ENCODE measurements at regions not wholly inside any gene's neighbourhood (a gene's known extent, or its start where the extent isn't known, plus 50 kb on each side); places are given as distances from the start of the nearest gene placed in this dataset.
A peak's percentile ranks its signal among the peaks of the same experiment; 100 is the strongest.
"Not testable (repeated sequence)": the region's sequence is repeated elsewhere in the genome, so short reads cannot be mapped to it uniquely, and the experiment has no call there.

DNA sequence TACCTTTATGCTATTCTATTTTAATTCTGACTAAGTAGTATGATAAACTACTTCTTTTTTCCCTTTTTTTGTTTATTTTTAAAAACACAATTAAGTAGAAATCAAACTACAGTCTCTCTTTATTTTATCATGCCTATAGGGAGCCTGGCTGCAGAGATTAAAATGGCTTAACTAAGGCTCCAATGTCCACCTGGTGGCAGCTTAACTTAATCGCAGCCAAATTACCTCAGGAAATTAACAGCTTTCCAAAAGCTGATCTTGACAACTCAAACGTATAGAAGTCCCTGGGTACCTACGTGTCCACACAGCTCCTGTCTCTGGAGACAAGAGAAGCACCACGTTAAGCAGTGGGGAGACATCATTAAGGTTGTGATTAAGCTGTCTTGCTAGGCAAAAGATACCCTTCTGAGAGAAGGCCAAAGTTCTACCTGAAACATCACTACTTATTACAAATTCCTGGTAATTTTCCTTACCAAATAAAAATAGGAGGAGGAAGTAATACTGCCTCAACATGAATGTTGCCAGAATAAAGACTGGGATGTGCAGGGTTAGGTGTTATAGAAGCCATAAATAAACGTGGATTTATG lies 63.2 kb upstream of the SNX19 start:
- TF ChIP-seq CTCF (IDR thresholded peaks at IDR 0.05; ENCODE audit: low read depth, low read length) = peak; percentile 77
- no peak overlapping the region for H3K27ac ChIP-seq (ENCODE audit: low read depth, low read length)
- peaks cover 17% of the 10 kb centered on the region for H3K9me3 ChIP-seq (ENCODE audit: control insufficient read depth, insufficient read depth, low read length)
- DNase-seq (ENCODE audit: low read depth, low spot score) = peak; percentile 30
- ChIA-PET POLR2A (no interaction called here), CTCF (interaction anchor here (0.6 to 3.1 kb wide), 18 partner anchors 10 to 1003 kb away, joined by 3 to 21 read pairs (median 4); partner anchors contain the start of gene SNX19)
- H3K4me3 ChIP-seq (ENCODE audit: low read depth, low read length) = no peak overlapping the region
- H3K27me3 ChIP-seq (ENCODE audit: control insufficient read depth, insufficient read depth, low read length) = peaks cover 8% of the 10 kb centered on the region

DNA sequence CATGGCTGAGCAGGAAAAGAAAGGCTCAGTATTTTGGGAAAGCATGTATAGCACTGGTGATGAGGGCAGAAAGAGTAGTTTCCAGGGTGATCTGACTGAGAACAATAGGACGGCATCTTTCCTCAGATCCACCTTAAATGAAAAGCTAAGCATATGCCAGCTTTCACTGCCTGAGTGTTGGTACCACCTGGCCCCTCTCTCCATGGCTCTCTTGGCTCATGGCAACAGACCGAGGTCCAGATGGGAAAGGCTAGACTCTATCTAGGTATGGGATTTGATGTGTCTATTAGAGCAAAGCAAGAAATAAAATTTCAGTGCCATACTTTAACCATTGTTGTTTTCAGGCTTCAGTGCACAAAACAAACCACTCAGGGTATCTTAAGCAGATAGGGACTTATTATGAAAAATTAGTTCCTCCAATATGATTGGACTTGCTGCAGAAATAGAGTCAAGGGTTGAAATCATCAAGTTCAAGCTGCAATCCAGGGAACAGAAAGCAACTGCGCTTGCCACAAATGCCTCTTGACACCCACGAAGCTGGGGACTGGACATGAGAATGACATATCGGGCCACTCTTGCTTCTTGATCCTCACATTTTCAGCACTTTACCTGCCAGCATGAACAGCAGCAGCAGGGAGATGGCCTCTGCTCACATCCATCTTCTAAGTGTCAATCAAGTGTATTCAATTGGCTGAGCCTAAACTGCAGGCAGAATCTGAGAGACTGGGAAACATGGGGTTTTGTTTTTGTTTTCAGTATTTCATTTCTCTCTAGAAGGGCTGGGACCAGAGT lies 64.0 kb upstream of the SNX19 start:
- TF ChIP-seq CTCF (IDR thresholded peaks at IDR 0.05; ENCODE audit: low read depth, low read length) = no peak
- H3K27me3 ChIP-seq (ENCODE audit: control insufficient read depth, insufficient read depth, low read length) = peaks cover 8% of the 10 kb centered on the region
- DNase-seq (ENCODE audit: low read depth, low spot score) = no peak
- ChIA-PET POLR2A (no interaction called here), CTCF (interaction anchor here (0.5 to 3.1 kb wide), 25 partner anchors 11 to 1823 kb away, joined by 3 to 21 read pairs (median 4); partner anchors contain the start of gene SNX19)
- no peak overlapping the region for H3K4me3 ChIP-seq (ENCODE audit: low read depth, low read length)
- peaks cover 17% of the 10 kb centered on the region for H3K9me3 ChIP-seq (ENCODE audit: control insufficient read depth, insufficient read depth, low read length)
- H3K27ac ChIP-seq (ENCODE audit: low read depth, low read length) = no peak overlapping the region

DNA sequence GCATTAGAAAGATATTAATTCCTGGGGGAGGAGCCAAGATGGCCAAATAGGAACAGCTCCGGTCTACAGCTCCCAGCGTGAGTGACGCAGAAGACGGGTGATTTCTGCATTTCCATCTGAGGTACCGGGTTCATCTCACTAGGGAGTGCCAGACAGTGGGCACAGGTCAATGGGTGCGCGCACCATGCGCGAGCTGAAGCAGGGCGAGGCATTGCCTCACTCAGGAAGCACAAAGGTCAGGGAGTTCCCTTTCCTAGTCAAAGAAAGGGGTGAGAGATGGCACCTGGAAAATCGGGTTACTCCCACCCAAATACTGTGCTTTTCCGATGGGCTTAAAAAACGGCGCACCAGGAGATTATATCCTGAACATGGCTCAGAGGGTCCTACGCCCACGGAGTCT lies 68.0 kb upstream of the SNX19 start:
- H3K4me3 ChIP-seq (ENCODE audit: low read depth, low read length); H3K27ac ChIP-seq (ENCODE audit: low read depth, low read length); POLR2A ChIA-PET; DNase-seq (ENCODE audit: low read depth, low spot score); CTCF ChIA-PET; H3K27me3 ChIP-seq (ENCODE audit: control insufficient read depth, insufficient read depth, low read length); H3K9me3 ChIP-seq (ENCODE audit: control insufficient read depth, insufficient read depth, low read length): not testable (repeated sequence)

DNA sequence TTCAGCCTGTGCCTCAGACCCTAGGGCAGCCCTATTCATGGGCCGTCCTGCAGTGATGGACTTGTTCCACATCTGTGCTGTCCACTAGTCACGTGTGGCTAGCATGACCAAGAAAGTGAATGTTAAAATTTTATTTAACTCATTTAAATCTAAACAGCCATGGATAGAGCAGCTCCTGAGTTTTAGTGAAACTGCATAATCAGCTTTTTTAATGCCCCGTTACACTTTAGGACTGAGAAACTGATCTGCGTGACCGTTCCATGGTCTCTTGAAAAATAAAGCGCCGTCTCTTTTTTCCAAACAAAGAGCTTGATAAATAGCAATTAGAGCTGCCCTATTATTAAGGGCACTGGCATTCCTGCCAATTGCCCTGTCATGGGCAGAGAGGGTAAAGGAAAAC lies 76.5 kb upstream of the SNX19 start:
- Histone ChIP-seq H3K4me3 (ENCODE audit: low read depth, low read length) (no peak overlapping the region), H3K27ac (ENCODE audit: low read depth, low read length) (no peak overlapping the region), H3K27me3 (ENCODE audit: control insufficient read depth, insufficient read depth, low read length) (no peaks in the 10 kb centered on the region), H3K9me3 (ENCODE audit: control insufficient read depth, insufficient read depth, low read length) (no peaks in the 10 kb centered on the region)
- no peak for DNase-seq (ENCODE audit: low read depth, low spot score)
- TF ChIP-seq CTCF (IDR thresholded peaks at IDR 0.05; ENCODE audit: low read depth, low read length) = no peak
- ChIA-PET CTCF (interaction anchor here (1.2 to 1.3 kb wide), 2 partner anchors 69 to 76 kb away, joined by 3 to 5 read pairs; partner anchors contain the start of gene SNX19), POLR2A (no interaction called here)

- TF ChIP-seq CTCF (IDR thresholded peaks at IDR 0.05; ENCODE audit: low read depth, low read length) = no peak
- H3K9me3 ChIP-seq (ENCODE audit: control insufficient read depth, insufficient read depth, low read length) = no peaks in the 10 kb centered on the region
- no peak overlapping the region for H3K27ac ChIP-seq (ENCODE audit: low read depth, low read length)
- no peak for DNase-seq (ENCODE audit: low read depth, low spot score)
- H3K4me3 ChIP-seq (ENCODE audit: low read depth, low read length) = no peak overlapping the region
- ChIA-PET POLR2A (no interaction called here), CTCF (interaction anchor here (0.6 kb wide), 1 partner anchor 77 kb away, joined by 4 read pairs; no protein-coding TSS in a partner anchor)
- H3K27me3 ChIP-seq (ENCODE audit: control insufficient read depth, insufficient read depth, low read length) = no peaks in the 10 kb centered on the region
Observed at GRCh38 chr11:130994043-130994442, 77.8 kb upstream of the SNX19 start.

All from AG04450 (cell line).